DOHH2 (cell line): ENCODE measurements at regions not wholly inside any gene's neighbourhood (a gene's known extent, or its start where the extent isn't known, plus 50 kb on each side); places are given as distances from the start of the nearest gene placed in this dataset.
"Not testable (repeated sequence)": the region's sequence is repeated elsewhere in the genome, so short reads cannot be mapped to it uniquely, and the experiment has no call there.

Experiments
- H3F3A ChIP-seq: fragments of 200-600 bp; sonication (generic), shearing (Covaris generic); 2 replicates; pipeline ENCODE4 v1.6.0; 2016; ENCODE audit warnings: antibody characterized with exemption, mild to moderate bottlenecking; ENCODE audit not compliant: control insufficient read depth, insufficient read depth
- H3K27ac ChIP-seq: fragments of 200-600 bp; sonication (generic); 2 replicates; pipeline ENCODE4 v1.5.1; 2014; ENCODE audit warnings: low read depth, mild to moderate bottlenecking, low read length, moderate library complexity
- H3K27me3 ChIP-seq: fragments of 200-600 bp; sonication (generic); 2 replicates; pipeline ENCODE4 v1.6.1; 2014; ENCODE audit warnings: mild to moderate bottlenecking, low read length, mixed read lengths; ENCODE audit not compliant: control insufficient read depth
- H3K36me3 ChIP-seq: fragments of 200-600 bp; sonication (generic); 2 replicates; pipeline ENCODE4 v1.6.1; 2014; ENCODE audit warnings: mild to moderate bottlenecking, low read length, moderate library complexity, mixed read lengths; ENCODE audit not compliant: control insufficient read depth
- H3K4me1 ChIP-seq: fragments of 200-600 bp; sonication (generic); 2 replicates; pipeline ENCODE4 v1.6.1; 2014; ENCODE audit warnings: mild to moderate bottlenecking, low read length, mixed read lengths; ENCODE audit not compliant: control insufficient read depth
- H3K4me2 ChIP-seq: fragments of 200-600 bp; sonication (generic); 2 replicates; pipeline ENCODE4 v1.6.0; 2014; ENCODE audit warnings: mild to moderate bottlenecking, low read length, moderate library complexity
- H3K4me3 ChIP-seq: fragments of 200-600 bp; sonication (generic); 2 replicates; pipeline ENCODE4 v1.5.1; 2014; ENCODE audit warnings: mild to moderate bottlenecking, low read length, mixed read lengths
- H3K79me2 ChIP-seq: fragments of 200-600 bp; sonication (generic); 2 replicates; pipeline ENCODE4 v1.6.1; 2014; ENCODE audit warnings: mild to moderate bottlenecking, low read length, mixed read lengths; ENCODE audit not compliant: control insufficient read depth
- H3K9me2 ChIP-seq: fragments of 200-600 bp; sonication (generic); replicated peaks from 2 replicates; pipeline ENCODE4 v1.6.1; 2014; ENCODE audit warnings: mild to moderate bottlenecking, low read length, mixed read lengths; ENCODE audit not compliant: control insufficient read depth
- H3K9me3 ChIP-seq: fragments of 200-600 bp; sonication (generic); 2 replicates; pipeline ENCODE4 v1.6.1; 2014; ENCODE audit warnings: antibody characterized with exemption, low read length, mixed read lengths; ENCODE audit not compliant: control insufficient read depth, insufficient read depth
- H4K20me1 ChIP-seq: fragments of 200-600 bp; sonication (generic); 2 replicates; pipeline ENCODE4 v1.6.0; 2014; ENCODE audit warnings: low read depth, mild to moderate bottlenecking, antibody characterized with exemption, low read length, moderate library complexity; ENCODE audit not compliant: control insufficient read depth, insufficient read depth
- CTCF ChIP-seq: fragments of 200-600 bp; sonication (generic); IDR thresholded peaks from one replicate; pipeline ENCODE4 v1.5.1; 2014; ENCODE audit warnings: antibody characterized with exemption, mild to moderate bottlenecking, low read depth, low read length; ENCODE audit not compliant: poor library complexity, severe bottlenecking
- EZH2phosphoT487 ChIP-seq: fragments of 200-600 bp; sonication (generic); IDR thresholded peaks from 2 replicates; pipeline ENCODE4 v1.6.1; 2017; ENCODE audit warnings: borderline replicate concordance, mild to moderate bottlenecking, antibody characterized with exemption, low read length, moderate library complexity, mixed read lengths

GRCh38 chr2:175843625-175844024 lies 158.4 kb downstream of the LNPK start:
- Histone ChIP-seq H3K9me3 (no peaks in the 10 kb centered on the region), H3K27me3 (no peaks in the 10 kb centered on the region), H4K20me1 (no peaks in the 10 kb centered on the region), H3K4me1 (no peaks in the 10 kb centered on the region), H3F3A (no peaks in the 10 kb centered on the region), H3K9me2 (no peaks in the 10 kb centered on the region), H3K79me2 (no peaks in the 10 kb centered on the region), H3K36me3 (no peaks in the 10 kb centered on the region), H3K4me3 (no peak overlapping the region), H3K4me2 (no peak overlapping the region), H3K27ac (no peak overlapping the region)
- no peak for TF ChIP-seq CTCF
- TF ChIP-seq EZH2phosphoT487 = no peak

GRCh38 chr2:175842996-175843395 lies 159.1 kb downstream of the LNPK start:
- no peaks in the 10 kb centered on the region for H3K9me2 ChIP-seq
- no peak for TF ChIP-seq CTCF
- TF ChIP-seq EZH2phosphoT487 = no peak
- no peak overlapping the region for H3K4me3 ChIP-seq
- no peaks in the 10 kb centered on the region for H3K4me1 ChIP-seq
- H3K79me2 ChIP-seq = no peaks in the 10 kb centered on the region
- no peaks in the 10 kb centered on the region for H3K36me3 ChIP-seq
- H3K27me3 ChIP-seq = no peaks in the 10 kb centered on the region
- no peaks in the 10 kb centered on the region for H4K20me1 ChIP-seq
- no peak overlapping the region for H3K27ac ChIP-seq
- no peak overlapping the region for H3K4me2 ChIP-seq
- no peaks in the 10 kb centered on the region for H3F3A ChIP-seq
- no peaks in the 10 kb centered on the region for H3K9me3 ChIP-seq

DNA sequence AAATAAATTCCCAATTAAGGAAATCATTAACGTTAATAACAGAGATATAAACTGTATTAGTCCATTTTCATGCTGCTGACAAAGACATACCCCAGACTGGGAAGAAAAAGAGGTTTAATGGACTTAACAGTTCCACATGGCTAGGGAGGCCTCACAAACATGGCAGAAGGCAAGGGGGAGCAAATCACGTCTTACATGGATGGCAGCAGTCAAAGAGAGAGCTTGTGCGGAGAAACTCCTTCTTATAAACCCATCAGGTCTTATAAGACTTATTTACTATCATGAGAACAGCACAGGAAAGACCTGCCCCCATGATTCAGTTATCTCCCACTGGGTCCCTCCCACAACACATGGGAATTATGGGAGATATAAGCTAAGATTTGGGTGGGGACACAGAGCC lies 161.3 kb downstream of the LNPK start:
- not testable (repeated sequence) for H3K4me2 ChIP-seq, H3K79me2 ChIP-seq, H3F3A ChIP-seq, H3K27ac ChIP-seq, H3K27me3 ChIP-seq, H4K20me1 ChIP-seq, H3K9me2 ChIP-seq, H3K4me1 ChIP-seq, H3K36me3 ChIP-seq, H3K9me3 ChIP-seq, H3K4me3 ChIP-seq

DNA sequence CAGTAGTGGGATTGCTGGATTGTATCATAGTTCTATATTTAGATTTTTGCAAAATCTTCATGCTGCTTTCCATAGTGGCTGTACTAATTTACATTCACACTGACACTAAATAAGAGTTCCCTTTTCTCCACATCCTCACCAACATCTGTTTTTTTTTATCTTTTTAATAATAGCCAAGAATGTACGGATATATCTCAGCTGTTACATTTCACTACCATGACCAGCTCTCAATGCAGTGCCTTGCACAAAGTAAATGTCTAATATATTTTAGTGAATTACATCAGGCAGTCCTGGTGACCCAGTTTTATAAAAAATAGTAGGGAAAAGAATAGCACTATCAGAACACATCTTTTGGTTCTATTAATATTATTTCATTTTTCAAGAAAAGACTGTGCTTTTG lies 161.8 kb downstream of the LNPK start:
- Histone ChIP-seq H3K27me3 (no peaks in the 10 kb centered on the region), H3K4me3 (no peak overlapping the region), H3F3A (no peaks in the 10 kb centered on the region), H3K27ac (no peak overlapping the region), H3K4me2 (no peak overlapping the region), H3K4me1 (no peaks in the 10 kb centered on the region), H4K20me1 (no peaks in the 10 kb centered on the region), H3K9me3 (no peaks in the 10 kb centered on the region), H3K9me2 (no peaks in the 10 kb centered on the region), H3K36me3 (no peaks in the 10 kb centered on the region), H3K79me2 (no peaks in the 10 kb centered on the region)
- TF ChIP-seq EZH2phosphoT487 (no peak), CTCF (no peak)
